HG02763 (cell line): ENCODE measurements at regions not wholly inside any gene's neighbourhood (a gene's known extent, or its start where the extent isn't known, plus 50 kb on each side); places are given as distances from the start of the nearest gene placed in this dataset.

ENCODE experiments used
- ATAC-seq: cut with Tn5 transposase; IDR thresholded peaks from one replicate; pipeline ENCODE4 v1.9.1; 2021; ENCODE audit warnings: mild to moderate bottlenecking, moderate library complexity; ENCODE audit not compliant: unreplicated experiment

GRCh38 chr1:239778208-239778813 is 313.4 kb upstream of the FMN2 start:
- ATAC-seq: no peak

- ATAC-seq: no peak
Measured at GRCh38 chr1:239779962-239780361, 311.7 kb upstream of the FMN2 start.

GRCh38 chr1:239784896-239785295 is 306.8 kb upstream of the FMN2 start:
- ATAC-seq: no peak

- no peak for ATAC-seq
Measured at GRCh38 chr1:239785576-239785975, 306.1 kb upstream of the FMN2 start.

GRCh38 chr1:239786464-239786863 is 305.2 kb upstream of the FMN2 start:
- no peak for ATAC-seq

GRCh38 chr1:239792157-239792556 is 299.5 kb upstream of the FMN2 start:
- no peak for ATAC-seq

GRCh38 chr1:239795304-239795703 is 296.4 kb upstream of the FMN2 start:
- no peak for ATAC-seq

GRCh38 chr1:239799617-239800016 is 292.1 kb upstream of the FMN2 start:
- no peak for ATAC-seq

- no peak for ATAC-seq
Measured at GRCh38 chr1:239800861-239801260, 290.8 kb upstream of the FMN2 start.

GRCh38 chr1:239802275-239802674 is 289.4 kb upstream of the FMN2 start:
- ATAC-seq: no peak

- ATAC-seq: no peak
Measured at GRCh38 chr1:239803781-239804180, 287.9 kb upstream of the FMN2 start.

GRCh38 chr1:239804266-239804665 is 287.4 kb upstream of the FMN2 start:
- no peak for ATAC-seq

- no peak for ATAC-seq
Measured at GRCh38 chr1:239805042-239805441, 286.6 kb upstream of the FMN2 start.

- ATAC-seq: no peak
Measured at GRCh38 chr1:239805851-239806772, 285.6 kb upstream of the FMN2 start.

GRCh38 chr1:239806897-239807296 is 284.8 kb upstream of the FMN2 start:
- no peak for ATAC-seq

- ATAC-seq: no peak
Measured at GRCh38 chr1:239807361-239807760, 284.3 kb upstream of the FMN2 start.

- no peak for ATAC-seq
Measured at GRCh38 chr1:239810061-239810481, 281.6 kb upstream of the FMN2 start.

- ATAC-seq: no peak
Measured at GRCh38 chr1:239811211-239811885, 280.3 kb upstream of the FMN2 start.

GRCh38 chr1:239812580-239812979 is 279.1 kb upstream of the FMN2 start:
- no peak for ATAC-seq

- ATAC-seq: no peak
Measured at GRCh38 chr1:239814306-239814881, 277.3 kb upstream of the FMN2 start.

GRCh38 chr1:239815074-239815473 is 276.6 kb upstream of the FMN2 start:
- no peak for ATAC-seq
